Fibroblast of skin of scalp (primary cell): ENCODE measurements at regions not wholly inside any gene's neighbourhood (a gene's known extent, or its start where the extent isn't known, plus 50 kb on each side); places are given as distances from the start of the nearest gene placed in this dataset.

Experiments used
- DNase-seq: peaks from one replicate; pipeline ENCODE4 v3.0.0-alpha.2; 2013

- no peak for DNase-seq
Measured at GRCh38 chr5:8050616-8051175, 181.7 kb downstream of the MTRR start.

DNA sequence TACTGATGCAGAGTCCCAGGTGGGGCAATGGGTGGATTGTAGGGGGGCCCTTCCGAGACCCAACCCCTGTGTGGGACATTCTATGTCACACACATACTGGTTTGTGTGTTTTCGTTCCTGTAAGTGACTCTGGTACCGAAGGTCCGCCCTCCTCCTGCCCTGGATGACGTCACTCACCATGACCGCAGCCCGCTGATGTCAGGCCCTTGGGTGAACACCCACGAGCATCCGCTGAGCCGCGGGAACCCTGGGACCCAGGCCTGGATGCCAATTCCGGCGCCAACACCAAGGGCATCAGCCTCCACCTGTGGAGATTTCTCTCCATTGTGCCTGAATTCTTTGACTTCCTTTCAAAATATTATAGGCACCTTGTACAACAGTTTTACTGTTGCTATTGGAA is 184.3 kb downstream of the MTRR start:
- no peak for DNase-seq

DNA sequence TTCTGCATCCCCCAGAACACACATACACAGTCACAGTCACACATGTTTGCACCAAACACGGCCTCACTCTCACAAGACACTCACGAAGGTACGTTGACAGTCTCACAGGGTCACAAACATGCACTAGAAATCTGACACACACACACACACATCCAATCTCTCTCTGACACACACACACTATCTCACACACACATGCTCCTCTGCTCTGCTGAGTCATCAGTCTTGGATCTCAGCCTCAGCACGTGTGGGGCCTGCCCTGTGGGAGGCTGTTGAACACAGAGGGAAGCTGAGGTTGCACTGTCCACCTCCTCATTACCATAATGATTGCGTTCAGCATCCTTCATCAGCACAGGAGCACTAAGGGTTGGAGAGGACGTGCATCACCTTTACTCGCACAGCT is 188.8 kb downstream of the MTRR start:
- DNase-seq, result peak; percentile 53

- DNase-seq, result no peak
Measured at GRCh38 chr5:8058616-8059190, 189.8 kb downstream of the MTRR start.

GRCh38 chr5:8059337-8059736 is 190.4 kb downstream of the MTRR start:
- DNase-seq, result no peak

GRCh38 chr5:8060235-8060952 is 191.4 kb downstream of the MTRR start:
- DNase-seq, result no peak

- DNase-seq, result no peak
Measured at GRCh38 chr5:8060953-8061429, 192.0 kb downstream of the MTRR start.

DNA sequence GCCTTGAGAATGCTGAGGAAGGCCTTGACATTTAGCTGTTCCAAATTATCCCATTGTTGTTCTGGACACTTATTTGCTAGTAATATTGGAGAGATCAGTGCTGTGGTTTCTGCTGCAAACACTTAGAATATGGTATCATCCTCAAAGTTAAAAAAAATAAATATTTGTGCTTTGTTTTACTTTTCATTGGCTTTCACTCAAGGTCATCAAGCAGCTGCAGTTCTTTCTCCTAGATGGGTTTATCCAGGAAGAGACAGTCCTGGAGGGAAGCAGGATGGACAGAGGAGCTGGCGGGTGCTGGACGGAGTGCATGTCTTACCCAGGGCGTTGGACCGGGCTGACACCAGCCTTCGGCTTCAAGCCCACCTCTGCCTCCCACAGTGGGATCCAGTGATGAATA is 193.6 kb downstream of the MTRR start:
- DNase-seq, result no peak

- DNase-seq, result no peak
Measured at GRCh38 chr5:8068078-8068477, 199.1 kb downstream of the MTRR start.

GRCh38 chr5:8070138-8070537 is 201.2 kb downstream of the MTRR start:
- DNase-seq, result no peak

GRCh38 chr5:8079056-8079455 is 210.1 kb downstream of the MTRR start:
- DNase-seq, result no peak

- no peak for DNase-seq
Measured at GRCh38 chr5:8081179-8081578, 212.2 kb downstream of the MTRR start.

- DNase-seq, result no peak
Measured at GRCh38 chr5:8093669-8094068, 224.7 kb downstream of the MTRR start.

GRCh38 chr5:8094304-8094703 is 225.4 kb downstream of the MTRR start:
- no peak for DNase-seq

GRCh38 chr5:8097146-8097545 is 228.2 kb downstream of the MTRR start:
- DNase-seq, result no peak

- DNase-seq, result peak; percentile 14
Measured at GRCh38 chr5:8098081-8098480, 229.1 kb downstream of the MTRR start.

- DNase-seq, result no peak
Measured at GRCh38 chr5:8102714-8103113, 233.8 kb downstream of the MTRR start.

GRCh38 chr5:8114597-8115266 is 245.8 kb downstream of the MTRR start:
- no peak for DNase-seq

DNA sequence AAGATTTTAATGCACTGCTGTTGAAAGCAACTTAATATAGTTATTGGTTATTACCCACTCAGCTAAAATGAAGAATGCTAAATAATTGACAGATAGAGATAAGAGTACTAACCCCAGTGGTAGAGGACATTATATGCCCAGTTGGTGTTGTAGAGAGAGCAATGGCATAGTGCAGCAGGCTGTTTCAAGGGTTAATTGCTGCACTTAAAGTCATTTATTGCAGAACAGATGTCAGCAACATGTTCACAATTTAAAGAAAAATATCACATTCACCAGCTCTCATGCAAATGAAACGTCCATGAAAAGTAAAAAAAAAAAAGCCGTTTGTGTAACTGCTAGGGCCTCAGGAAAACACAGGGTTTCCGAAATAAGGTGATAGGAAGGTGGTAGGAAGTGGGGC is 254.6 kb downstream of the MTRR start:
- DNase-seq, result no peak

GRCh38 chr5:8134609-8135008 is 265.7 kb downstream of the MTRR start:
- DNase-seq, result no peak

GRCh38 chr5:8135742-8136141 is 266.8 kb downstream of the MTRR start:
- DNase-seq, result no peak

GRCh38 chr5:8136271-8136670 is 267.3 kb downstream of the MTRR start:
- no peak for DNase-seq

DNA sequence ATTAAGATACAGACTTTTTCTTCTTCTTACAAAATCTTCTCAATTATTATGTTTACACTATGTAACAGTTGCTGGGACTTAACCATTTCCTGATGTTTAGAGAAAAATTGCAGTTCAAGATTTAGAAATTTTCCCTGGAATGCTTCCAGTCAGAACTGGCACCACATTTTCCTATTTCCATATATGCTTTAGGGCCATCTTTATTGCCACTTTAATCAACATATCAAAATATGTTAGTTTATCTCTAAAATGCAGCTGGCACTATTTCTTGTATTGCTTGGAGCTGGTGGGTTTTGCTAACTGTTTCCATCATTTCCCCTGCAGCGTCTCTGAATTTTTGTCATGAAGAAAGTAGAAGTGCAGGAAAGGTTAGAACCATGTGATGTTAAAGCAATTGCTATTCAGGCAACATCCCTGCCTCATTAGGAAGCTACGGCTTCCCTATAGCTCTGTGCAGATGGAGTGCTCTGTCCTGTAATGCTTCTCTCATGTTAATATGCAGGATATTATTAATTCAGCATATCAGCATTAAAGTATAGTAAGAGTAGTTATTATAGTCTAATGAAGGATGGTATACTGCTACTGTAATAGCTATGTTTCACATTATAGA is 269.1 kb downstream of the MTRR start:
- DNase-seq, result no peak
